ENCODE measurements at regions not wholly inside any gene's neighbourhood (a gene's known extent, or its start where the extent isn't known, plus 50 kb on each side); places are given as distances from the start of the nearest gene placed in this dataset.

DNA sequence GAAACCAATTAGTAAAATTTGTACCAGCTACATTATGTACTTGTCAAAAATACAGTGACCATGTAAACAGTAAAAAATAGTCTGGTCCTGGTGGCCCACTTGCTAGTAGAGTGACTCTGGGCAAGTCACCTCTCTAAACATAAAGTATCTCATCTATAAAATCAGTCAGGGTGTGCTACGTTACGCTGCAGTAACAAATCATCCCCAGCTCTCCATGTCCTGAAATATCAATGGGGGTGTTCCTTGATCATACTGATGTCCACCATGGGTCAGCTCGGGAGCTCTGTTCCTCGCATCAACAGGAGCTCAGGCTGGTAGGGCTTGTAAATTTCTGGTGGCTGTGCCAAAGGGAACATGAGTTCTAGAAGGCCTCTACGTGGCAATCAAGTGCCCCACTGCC lies 268.6 kb downstream of the RAB28 start:
- no peak overlapping the region for H3K27ac ChIP-seq (ENCODE audit: extremely low read depth, low read depth, low read length)
- TF ChIP-seq, protein P1, sequence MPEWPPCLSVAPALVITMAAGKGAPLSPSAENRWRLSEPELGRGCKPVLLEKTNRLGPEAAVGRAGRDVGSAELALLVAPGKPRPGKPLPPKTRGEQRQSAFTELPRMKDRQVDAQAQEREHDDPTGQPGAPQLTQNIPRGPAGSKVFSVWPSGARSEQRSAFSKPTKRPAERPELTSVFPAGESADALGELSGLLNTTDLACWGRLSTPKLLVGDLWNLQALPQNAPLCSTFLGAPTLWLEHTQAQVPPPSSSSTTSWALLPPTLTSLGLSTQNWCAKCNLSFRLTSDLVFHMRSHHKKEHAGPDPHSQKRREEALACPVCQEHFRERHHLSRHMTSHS (tag by site-specific recombination; IDR thresholded peaks at IDR 0.05) = no peak
- TF ChIP-seq ZNF133 (tag by site-specific recombination; IDR thresholded peaks at IDR 0.05) (no peak), ZNF350 (tag by site-specific recombination; IDR thresholded peaks at IDR 0.05) (no peak), SP3 (tag by site-specific recombination; IDR thresholded peaks at IDR 0.05) (no peak), ZBTB20 (tag by site-specific recombination; IDR thresholded peaks at IDR 0.05) (no peak), ZNF266 (tag by site-specific recombination; IDR thresholded peaks at IDR 0.05; ENCODE audit: low read depth) (no peak), ZNF202 (tag by site-specific recombination; IDR thresholded peaks at IDR 0.05; ENCODE audit: borderline replicate concordance) (no peak), BCL11B (tag by site-specific recombination; IDR thresholded peaks at IDR 0.05; ENCODE audit: low read depth) (no peak), ZNF610 (tag by site-specific recombination; IDR thresholded peaks at IDR 0.05; ENCODE audit: borderline replicate concordance) (no peak), SCRT1 (tag by site-specific recombination; IDR thresholded peaks at IDR 0.05; ENCODE audit: borderline replicate concordance) (no peak)
- no peaks in the 10 kb centered on the region for H3K9me3 ChIP-seq (ENCODE audit: control insufficient read depth, insufficient read depth, low read depth, low read length)
- POLR2A ChIA-PET = interaction anchor here (0.6 kb wide), 1 partner anchor 1788 kb away, joined by 5 read pairs; no protein-coding TSS in a partner anchor
- CTCF ChIA-PET = no interaction called here
- no peaks in the 10 kb centered on the region for H3K4me1 ChIP-seq (ENCODE audit: control insufficient read depth, insufficient read depth, low read length)
- no peaks in the 10 kb centered on the region for H3K36me3 ChIP-seq (ENCODE audit: control insufficient read depth in 2 of 2, insufficient read depth in 1 of 2, low read length in 2 of 2)
- no peak overlapping the region for H3K4me3 ChIP-seq (ENCODE audit: low read depth, low read length)

DNA sequence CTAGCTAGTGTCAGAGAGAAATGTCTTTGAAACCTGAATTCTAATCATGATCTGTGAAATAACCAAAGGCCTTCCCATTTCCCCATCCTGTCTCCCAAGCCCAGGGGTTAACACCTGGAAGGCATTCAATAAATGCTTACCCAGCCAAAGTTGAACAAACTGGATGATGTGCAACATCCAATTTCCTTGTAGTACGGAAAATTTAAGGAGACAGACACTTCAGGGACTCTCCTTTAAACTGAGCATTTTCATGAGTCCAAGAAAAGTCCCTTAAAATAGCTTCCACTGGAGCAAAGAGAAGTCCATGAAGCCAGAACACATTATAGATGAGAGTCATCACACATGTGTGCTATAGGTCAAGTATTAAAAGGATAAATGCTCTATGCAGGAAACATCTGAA lies 271.2 kb downstream of the RAB28 start:
- TF ChIP-seq ZNF211 (tag by site-specific recombination; IDR thresholded peaks at IDR 0.05; ENCODE audit: low read depth) = no peak
- TF ChIP-seq HOXC10 (CRISPR knock-in tag; IDR thresholded peaks at IDR 0.05) = no peak
- TF ChIP-seq ZNF138 (tag by site-specific recombination; IDR thresholded peaks at IDR 0.05; ENCODE audit: borderline replicate concordance) = no peak
- TF ChIP-seq ZNF10 (tag by site-specific recombination; IDR thresholded peaks at IDR 0.05) = no peak
- H3K36me3 ChIP-seq (ENCODE audit: control insufficient read depth in 2 of 2, insufficient read depth in 1 of 2, low read length in 2 of 2) = no peaks in the 10 kb centered on the region
- ChIA-PET CTCF (no interaction called here), POLR2A (no interaction called here)
- H3K4me3 ChIP-seq (ENCODE audit: low read depth, low read length) = no peak overlapping the region
- H3K9me3 ChIP-seq (ENCODE audit: control insufficient read depth, insufficient read depth, low read depth, low read length) = no peaks in the 10 kb centered on the region
- no peaks in the 10 kb centered on the region for H3K4me1 ChIP-seq (ENCODE audit: control insufficient read depth, insufficient read depth, low read length)
- H3K27ac ChIP-seq (ENCODE audit: extremely low read depth, low read depth, low read length) = no peak overlapping the region

DNA sequence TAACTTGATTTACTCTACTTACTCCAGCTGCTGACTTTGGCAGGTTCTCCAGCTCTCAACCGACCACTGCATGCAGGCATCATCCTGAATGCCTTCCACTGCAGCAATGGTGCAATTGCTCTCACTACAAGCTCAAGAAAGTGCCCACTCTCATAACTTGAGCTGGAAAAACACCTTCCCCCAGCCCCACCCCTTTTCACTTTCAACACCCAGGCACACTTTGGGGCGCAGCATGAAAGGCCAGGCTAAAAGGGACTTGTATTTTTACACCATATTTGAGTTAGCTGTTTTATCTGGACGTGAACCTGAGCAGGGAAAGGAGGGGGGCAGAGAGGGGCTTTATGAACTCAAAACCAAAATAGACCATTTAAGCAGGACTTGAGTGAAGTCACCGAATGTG lies 274.5 kb downstream of the RAB28 start:
- ChIA-PET POLR2A (no interaction called here), CTCF (no interaction called here)
- H3K4me3 ChIP-seq (ENCODE audit: low read depth, low read length) = no peak overlapping the region
- H3K4me1 ChIP-seq (ENCODE audit: control insufficient read depth, insufficient read depth, low read length) = no peaks in the 10 kb centered on the region
- no peaks in the 10 kb centered on the region for H3K36me3 ChIP-seq (ENCODE audit: control insufficient read depth in 2 of 2, insufficient read depth in 1 of 2, low read length in 2 of 2)
- no peaks in the 10 kb centered on the region for H3K9me3 ChIP-seq (ENCODE audit: control insufficient read depth, insufficient read depth, low read depth, low read length)
- H3K27ac ChIP-seq (ENCODE audit: extremely low read depth, low read depth, low read length) = no peak overlapping the region
- TF ChIP-seq ZFP3 (tag by site-specific recombination; IDR thresholded peaks at IDR 0.05; ENCODE audit: low read depth) (no peak), HOXA7 (CRISPR knock-in tag; IDR thresholded peaks at IDR 0.05; ENCODE audit: borderline replicate concordance) (no peak), ZNF416 (tag by site-specific recombination; IDR thresholded peaks at IDR 0.05) (no peak), ZNF510 (tag by site-specific recombination; IDR thresholded peaks at IDR 0.05; ENCODE audit: insufficient replicate concordance) (no peak), SALL2 (tag by site-specific recombination; IDR thresholded peaks at IDR 0.05; ENCODE audit: borderline replicate concordance) (no peak), ZNF121 (tag by site-specific recombination; IDR thresholded peaks at IDR 0.05) (no peak)
- TF ChIP-seq, protein P2, sequence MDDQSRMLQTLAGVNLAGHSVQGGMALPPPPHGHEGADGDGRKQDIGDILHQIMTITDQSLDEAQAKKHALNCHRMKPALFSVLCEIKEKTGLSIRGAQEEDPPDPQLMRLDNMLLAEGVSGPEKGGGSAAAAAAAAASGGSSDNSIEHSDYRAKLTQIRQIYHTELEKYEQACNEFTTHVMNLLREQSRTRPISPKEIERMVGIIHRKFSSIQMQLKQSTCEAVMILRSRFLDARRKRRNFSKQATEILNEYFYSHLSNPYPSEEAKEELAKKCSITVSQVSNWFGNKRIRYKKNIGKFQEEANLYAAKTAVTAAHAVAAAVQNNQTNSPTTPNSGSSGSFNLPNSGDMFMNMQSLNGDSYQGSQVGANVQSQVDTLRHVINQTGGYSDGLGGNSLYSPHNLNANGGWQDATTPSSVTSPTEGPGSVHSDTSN (CRISPR knock-in tag; IDR thresholded peaks at IDR 0.05) = no peak
- TF ChIP-seq, protein P3, sequence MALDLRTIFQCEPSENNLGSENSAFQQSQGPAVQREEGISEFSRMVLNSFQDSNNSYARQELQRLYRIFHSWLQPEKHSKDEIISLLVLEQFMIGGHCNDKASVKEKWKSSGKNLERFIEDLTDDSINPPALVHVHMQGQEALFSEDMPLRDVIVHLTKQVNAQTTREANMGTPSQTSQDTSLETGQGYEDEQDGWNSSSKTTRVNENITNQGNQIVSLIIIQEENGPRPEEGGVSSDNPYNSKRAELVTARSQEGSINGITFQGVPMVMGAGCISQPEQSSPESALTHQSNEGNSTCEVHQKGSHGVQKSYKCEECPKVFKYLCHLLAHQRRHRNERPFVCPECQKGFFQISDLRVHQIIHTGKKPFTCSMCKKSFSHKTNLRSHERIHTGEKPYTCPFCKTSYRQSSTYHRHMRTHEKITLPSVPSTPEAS (tag by site-specific recombination; IDR thresholded peaks at IDR 0.05) = no peak
- TF ChIP-seq, protein P4, sequence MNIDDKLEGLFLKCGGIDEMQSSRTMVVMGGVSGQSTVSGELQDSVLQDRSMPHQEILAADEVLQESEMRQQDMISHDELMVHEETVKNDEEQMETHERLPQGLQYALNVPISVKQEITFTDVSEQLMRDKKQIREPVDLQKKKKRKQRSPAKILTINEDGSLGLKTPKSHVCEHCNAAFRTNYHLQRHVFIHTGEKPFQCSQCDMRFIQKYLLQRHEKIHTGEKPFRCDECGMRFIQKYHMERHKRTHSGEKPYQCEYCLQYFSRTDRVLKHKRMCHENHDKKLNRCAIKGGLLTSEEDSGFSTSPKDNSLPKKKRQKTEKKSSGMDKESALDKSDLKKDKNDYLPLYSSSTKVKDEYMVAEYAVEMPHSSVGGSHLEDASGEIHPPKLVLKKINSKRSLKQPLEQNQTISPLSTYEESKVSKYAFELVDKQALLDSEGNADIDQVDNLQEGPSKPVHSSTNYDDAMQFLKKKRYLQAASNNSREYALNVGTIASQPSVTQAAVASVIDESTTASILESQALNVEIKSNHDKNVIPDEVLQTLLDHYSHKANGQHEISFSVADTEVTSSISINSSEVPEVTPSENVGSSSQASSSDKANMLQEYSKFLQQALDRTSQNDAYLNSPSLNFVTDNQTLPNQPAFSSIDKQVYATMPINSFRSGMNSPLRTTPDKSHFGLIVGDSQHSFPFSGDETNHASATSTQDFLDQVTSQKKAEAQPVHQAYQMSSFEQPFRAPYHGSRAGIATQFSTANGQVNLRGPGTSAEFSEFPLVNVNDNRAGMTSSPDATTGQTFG (tag by site-specific recombination; IDR thresholded peaks at IDR 0.05; ENCODE audit: borderline replicate concordance) = no peak
- TF ChIP-seq, protein P5, sequence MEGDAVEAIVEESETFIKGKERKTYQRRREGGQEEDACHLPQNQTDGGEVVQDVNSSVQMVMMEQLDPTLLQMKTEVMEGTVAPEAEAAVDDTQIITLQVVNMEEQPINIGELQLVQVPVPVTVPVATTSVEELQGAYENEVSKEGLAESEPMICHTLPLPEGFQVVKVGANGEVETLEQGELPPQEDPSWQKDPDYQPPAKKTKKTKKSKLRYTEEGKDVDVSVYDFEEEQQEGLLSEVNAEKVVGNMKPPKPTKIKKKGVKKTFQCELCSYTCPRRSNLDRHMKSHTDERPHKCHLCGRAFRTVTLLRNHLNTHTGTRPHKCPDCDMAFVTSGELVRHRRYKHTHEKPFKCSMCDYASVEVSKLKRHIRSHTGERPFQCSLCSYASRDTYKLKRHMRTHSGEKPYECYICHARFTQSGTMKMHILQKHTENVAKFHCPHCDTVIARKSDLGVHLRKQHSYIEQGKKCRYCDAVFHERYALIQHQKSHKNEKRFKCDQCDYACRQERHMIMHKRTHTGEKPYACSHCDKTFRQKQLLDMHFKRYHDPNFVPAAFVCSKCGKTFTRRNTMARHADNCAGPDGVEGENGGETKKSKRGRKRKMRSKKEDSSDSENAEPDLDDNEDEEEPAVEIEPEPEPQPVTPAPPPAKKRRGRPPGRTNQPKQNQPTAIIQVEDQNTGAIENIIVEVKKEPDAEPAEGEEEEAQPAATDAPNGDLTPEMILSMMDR (tag by site-specific recombination; IDR thresholded peaks at IDR 0.05) = no peak
